ENCODE measurements at regions not wholly inside any gene's neighbourhood (a gene's known extent, or its start where the extent isn't known, plus 50 kb on each side); places are given as distances from the start of the nearest gene placed in this dataset.

- H3K36me3 ChIP-seq (ENCODE audit: control insufficient read depth in 1 of 2, insufficient read depth in 2 of 2, low read length in 2 of 2) = no peaks in the 10 kb centered on the region
- no peaks in the 10 kb centered on the region for H3K4me1 ChIP-seq (ENCODE audit: control insufficient read depth in 1 of 2, insufficient read depth in 2 of 2, low read length in 2 of 2)
- H3K4me3 ChIP-seq (ENCODE audit: low read depth in 1 of 2, low read length in 2 of 2) = no peak overlapping the region
- no peaks in the 10 kb centered on the region for H3K27me3 ChIP-seq (ENCODE audit: low read depth, low read length)
- H3K9me3 ChIP-seq (ENCODE audit: control insufficient read depth in 1 of 2, low read length in 2 of 2) = no peaks in the 10 kb centered on the region
- no peak overlapping the region for H3K27ac ChIP-seq (ENCODE audit: low read length)
Observed at GRCh38 chr11:97231231-97231630, 841.4 kb downstream of the JRKL start.

DNA sequence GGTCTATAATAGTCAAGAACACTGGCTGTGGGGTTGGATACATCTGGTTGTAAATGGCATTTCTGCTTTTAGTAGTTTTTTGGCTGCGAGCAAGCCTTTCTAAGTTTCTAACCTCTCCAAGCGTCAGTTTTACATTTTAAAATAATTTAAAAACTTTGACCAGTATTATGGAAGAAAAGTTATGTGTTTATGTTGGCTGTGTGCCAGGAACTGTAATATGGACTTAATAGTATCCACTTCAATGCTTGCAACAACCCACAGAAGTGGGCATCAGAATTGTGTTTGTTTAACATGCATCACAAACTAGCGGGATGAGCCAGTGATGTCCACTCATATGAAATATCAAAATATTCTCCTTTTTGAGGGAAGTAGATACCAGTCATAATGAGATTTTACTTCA lies 844.2 kb downstream of the JRKL start:
- H3K27me3 ChIP-seq (ENCODE audit: low read depth, low read length) = no peaks in the 10 kb centered on the region
- no peak overlapping the region for H3K4me3 ChIP-seq (ENCODE audit: low read depth in 1 of 2, low read length in 2 of 2)

GRCh38 chr11:97237151-97237550 lies 847.3 kb downstream of the JRKL start:
- Histone ChIP-seq H3K4me3 (ENCODE audit: low read depth in 1 of 2, low read length in 2 of 2) (no peak overlapping the region), H3K36me3 (ENCODE audit: control insufficient read depth in 1 of 2, insufficient read depth in 2 of 2, low read length in 2 of 2) (no peaks in the 10 kb centered on the region), H3K9me3 (ENCODE audit: control insufficient read depth in 1 of 2, low read length in 2 of 2) (no peaks in the 10 kb centered on the region), H3K27me3 (ENCODE audit: low read depth, low read length) (no peaks in the 10 kb centered on the region), H3K27ac (ENCODE audit: low read length) (no peak overlapping the region), H3K4me1 (ENCODE audit: control insufficient read depth in 1 of 2, insufficient read depth in 2 of 2, low read length in 2 of 2) (no peaks in the 10 kb centered on the region)

More for the DNA sequence above, 844.2 kb downstream of the JRKL start:
- Histone ChIP-seq H3K36me3 (ENCODE audit: control insufficient read depth in 1 of 2, insufficient read depth in 2 of 2, low read length in 2 of 2) (no peaks in the 10 kb centered on the region), H3K4me1 (ENCODE audit: control insufficient read depth in 1 of 2, insufficient read depth in 2 of 2, low read length in 2 of 2) (no peaks in the 10 kb centered on the region), H3K27ac (ENCODE audit: low read length) (no peak overlapping the region), H3K9me3 (ENCODE audit: control insufficient read depth in 1 of 2, low read length in 2 of 2) (no peaks in the 10 kb centered on the region)

GRCh38 chr11:97247601-97248000 lies 857.8 kb downstream of the JRKL start:
- H3K36me3 ChIP-seq (ENCODE audit: control insufficient read depth in 1 of 2, insufficient read depth in 2 of 2, low read length in 2 of 2) = no peaks in the 10 kb centered on the region

GRCh38 chr11:97254790-97255189 lies 865.0 kb downstream of the JRKL start:
- H3K27ac ChIP-seq (ENCODE audit: low read length) = no peak overlapping the region

More at GRCh38 chr11:97247601-97248000, 857.8 kb downstream of the JRKL start:
- Histone ChIP-seq H3K27me3 (ENCODE audit: low read depth, low read length) (no peaks in the 10 kb centered on the region), H3K4me1 (ENCODE audit: control insufficient read depth in 1 of 2, insufficient read depth in 2 of 2, low read length in 2 of 2) (no peaks in the 10 kb centered on the region), H3K9me3 (ENCODE audit: control insufficient read depth in 1 of 2, low read length in 2 of 2) (peaks cover 3 to 10% of the 10 kb centered on the region in 2 donors), H3K4me3 (ENCODE audit: low read depth in 1 of 2, low read length in 2 of 2) (no peak overlapping the region), H3K27ac (ENCODE audit: low read length) (no peak overlapping the region)

DNA sequence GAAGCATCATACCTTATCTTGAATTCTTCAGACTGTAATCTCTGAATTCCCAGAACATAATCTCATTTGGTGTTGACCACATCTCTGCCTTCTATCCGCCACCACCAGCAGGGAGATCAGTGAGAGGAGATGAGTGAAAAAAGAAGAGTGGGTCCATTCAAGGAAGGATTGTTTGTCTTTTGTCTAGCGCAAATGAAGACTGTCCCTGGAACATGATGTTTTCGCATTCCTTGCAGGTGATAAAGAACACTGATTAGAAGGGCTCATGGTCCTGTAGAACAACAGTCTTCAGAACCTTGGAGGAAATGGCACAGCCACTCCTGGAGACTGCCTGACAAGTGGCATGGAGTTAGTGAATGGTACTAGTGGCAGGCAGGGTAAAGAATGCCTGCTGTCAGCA lies 869.6 kb downstream of the JRKL start:
- no peaks in the 10 kb centered on the region for H3K9me3 ChIP-seq (ENCODE audit: control insufficient read depth in 1 of 2, low read length in 2 of 2)

More at GRCh38 chr11:97254790-97255189, 865.0 kb downstream of the JRKL start:
- Histone ChIP-seq H3K4me1 (ENCODE audit: control insufficient read depth in 1 of 2, insufficient read depth in 2 of 2, low read length in 2 of 2) (no peaks in the 10 kb centered on the region), H3K27me3 (ENCODE audit: low read depth, low read length) (no peaks in the 10 kb centered on the region), H3K36me3 (ENCODE audit: control insufficient read depth in 1 of 2, insufficient read depth in 2 of 2, low read length in 2 of 2) (no peaks in the 10 kb centered on the region), H3K4me3 (ENCODE audit: low read depth in 1 of 2, low read length in 2 of 2) (no peak overlapping the region), H3K9me3 (ENCODE audit: control insufficient read depth in 1 of 2, low read length in 2 of 2) (no peaks in the 10 kb centered on the region)

GRCh38 chr11:97259884-97260283 lies 870.1 kb downstream of the JRKL start:
- no peaks in the 10 kb centered on the region for H3K4me1 ChIP-seq (ENCODE audit: control insufficient read depth in 1 of 2, insufficient read depth in 2 of 2, low read length in 2 of 2)
- H3K9me3 ChIP-seq (ENCODE audit: control insufficient read depth in 1 of 2, low read length in 2 of 2) = no peaks in the 10 kb centered on the region

More for the DNA sequence above, 869.6 kb downstream of the JRKL start:
- H3K4me1 ChIP-seq (ENCODE audit: control insufficient read depth in 1 of 2, insufficient read depth in 2 of 2, low read length in 2 of 2) = no peaks in the 10 kb centered on the region
- no peaks in the 10 kb centered on the region for H3K27me3 ChIP-seq (ENCODE audit: low read depth, low read length)
- H3K36me3 ChIP-seq (ENCODE audit: control insufficient read depth in 1 of 2, insufficient read depth in 2 of 2, low read length in 2 of 2) = no peaks in the 10 kb centered on the region
- H3K4me3 ChIP-seq (ENCODE audit: low read depth in 1 of 2, low read length in 2 of 2) = no peak overlapping the region
- no peak overlapping the region for H3K27ac ChIP-seq (ENCODE audit: low read length)

GRCh38 chr11:97263183-97263858 lies 873.5 kb downstream of the JRKL start:
- no peaks in the 10 kb centered on the region for H3K27me3 ChIP-seq (ENCODE audit: low read depth, low read length)
- H3K4me1 ChIP-seq (ENCODE audit: control insufficient read depth in 1 of 2, insufficient read depth in 2 of 2, low read length in 2 of 2) = no peaks in the 10 kb centered on the region
- no peaks in the 10 kb centered on the region for H3K9me3 ChIP-seq (ENCODE audit: control insufficient read depth in 1 of 2, low read length in 2 of 2)
- no peaks in the 10 kb centered on the region for H3K36me3 ChIP-seq (ENCODE audit: control insufficient read depth in 1 of 2, insufficient read depth in 2 of 2, low read length in 2 of 2)
- H3K4me3 ChIP-seq (ENCODE audit: low read depth in 1 of 2, low read length in 2 of 2) = no peak overlapping the region
- H3K27ac ChIP-seq (ENCODE audit: low read length) = no peak overlapping the region

More at GRCh38 chr11:97259884-97260283, 870.1 kb downstream of the JRKL start:
- no peak overlapping the region for H3K27ac ChIP-seq (ENCODE audit: low read length)
- no peaks in the 10 kb centered on the region for H3K36me3 ChIP-seq (ENCODE audit: control insufficient read depth in 1 of 2, insufficient read depth in 2 of 2, low read length in 2 of 2)
- no peak overlapping the region for H3K4me3 ChIP-seq (ENCODE audit: low read depth in 1 of 2, low read length in 2 of 2)
- no peaks in the 10 kb centered on the region for H3K27me3 ChIP-seq (ENCODE audit: low read depth, low read length)

DNA sequence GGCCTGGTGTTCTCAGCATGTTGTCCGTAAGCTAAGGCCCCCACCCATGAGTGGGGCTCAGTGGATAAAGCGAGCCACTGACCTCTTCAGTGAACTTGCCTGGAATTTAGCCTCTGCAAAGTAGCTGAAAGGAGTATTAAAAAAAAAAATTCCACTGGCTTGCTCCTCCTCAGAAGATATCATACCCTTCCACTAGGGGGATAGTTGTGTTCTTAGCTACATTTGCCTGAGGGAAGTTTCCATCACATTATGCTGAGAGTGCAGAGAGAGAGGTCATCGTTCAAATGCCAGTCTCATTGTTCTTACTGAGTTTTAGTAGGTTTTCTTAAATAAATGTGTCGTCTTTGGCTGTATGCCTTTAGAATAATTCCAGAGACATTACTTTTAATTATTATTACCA lies 879.7 kb downstream of the JRKL start:
- H3K27me3 ChIP-seq (ENCODE audit: low read depth, low read length) = no peaks in the 10 kb centered on the region
- no peaks in the 10 kb centered on the region for H3K4me1 ChIP-seq (ENCODE audit: control insufficient read depth in 1 of 2, insufficient read depth in 2 of 2, low read length in 2 of 2)
- H3K27ac ChIP-seq (ENCODE audit: low read length) = no peak overlapping the region
- no peak overlapping the region for H3K4me3 ChIP-seq (ENCODE audit: low read depth in 1 of 2, low read length in 2 of 2)
- no peaks in the 10 kb centered on the region for H3K36me3 ChIP-seq (ENCODE audit: control insufficient read depth in 1 of 2, insufficient read depth in 2 of 2, low read length in 2 of 2)
- peaks cover 0 to 10% of the 10 kb centered on the region in 2 donors for H3K9me3 ChIP-seq (ENCODE audit: control insufficient read depth in 1 of 2, low read length in 2 of 2)

DNA sequence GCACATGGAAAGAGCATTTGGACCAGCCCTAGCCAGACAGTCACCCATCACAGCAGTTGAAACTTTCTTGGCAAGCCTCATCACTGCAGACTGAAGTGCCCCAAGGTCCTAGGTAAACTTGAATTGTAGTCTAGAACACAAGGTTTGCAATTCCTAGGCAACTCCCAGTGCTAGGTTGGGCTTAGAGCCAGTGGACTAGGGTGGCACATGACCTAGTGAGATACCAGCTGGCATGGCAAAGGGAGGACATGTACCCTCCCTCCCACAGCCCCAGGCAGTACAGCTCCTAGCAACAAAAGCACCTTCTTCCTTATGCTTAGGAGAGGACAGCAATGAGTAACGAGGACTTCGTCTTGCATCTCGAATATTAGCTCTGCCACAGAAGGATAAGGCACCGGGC lies 889.5 kb downstream of the JRKL start:
- H3K4me1 ChIP-seq (ENCODE audit: control insufficient read depth in 1 of 2, insufficient read depth in 2 of 2, low read length in 2 of 2) = no peaks in the 10 kb centered on the region
- no peak overlapping the region for H3K27ac ChIP-seq (ENCODE audit: low read length)
- no peak overlapping the region for H3K4me3 ChIP-seq (ENCODE audit: low read depth in 1 of 2, low read length in 2 of 2)
- H3K27me3 ChIP-seq (ENCODE audit: low read depth, low read length) = no peaks in the 10 kb centered on the region
- no peaks in the 10 kb centered on the region for H3K36me3 ChIP-seq (ENCODE audit: control insufficient read depth in 1 of 2, insufficient read depth in 2 of 2, low read length in 2 of 2)
- H3K9me3 ChIP-seq (ENCODE audit: control insufficient read depth in 1 of 2, low read length in 2 of 2) = peaks cover 0 to 6% of the 10 kb centered on the region in 2 donors

GRCh38 chr11:97280347-97280746 lies 890.5 kb downstream of the JRKL start:
- no peaks in the 10 kb centered on the region for H3K36me3 ChIP-seq (ENCODE audit: control insufficient read depth in 1 of 2, insufficient read depth in 2 of 2, low read length in 2 of 2)
- H3K4me1 ChIP-seq (ENCODE audit: control insufficient read depth in 1 of 2, insufficient read depth in 2 of 2, low read length in 2 of 2) = no peaks in the 10 kb centered on the region
- H3K27me3 ChIP-seq (ENCODE audit: low read depth, low read length) = no peaks in the 10 kb centered on the region
- no peak overlapping the region for H3K4me3 ChIP-seq (ENCODE audit: low read depth in 1 of 2, low read length in 2 of 2)
- H3K9me3 ChIP-seq (ENCODE audit: control insufficient read depth in 1 of 2, low read length in 2 of 2) = no peaks in the 10 kb centered on the region
- H3K27ac ChIP-seq (ENCODE audit: low read length) = no peak overlapping the region

GRCh38 chr11:97289823-97290222 lies 900.0 kb downstream of the JRKL start:
- H3K27ac ChIP-seq (ENCODE audit: low read length) = no peak overlapping the region
- no peaks in the 10 kb centered on the region for H3K36me3 ChIP-seq (ENCODE audit: control insufficient read depth in 1 of 2, insufficient read depth in 2 of 2, low read length in 2 of 2)
- H3K4me1 ChIP-seq (ENCODE audit: control insufficient read depth in 1 of 2, insufficient read depth in 2 of 2, low read length in 2 of 2) = no peaks in the 10 kb centered on the region
- no peaks in the 10 kb centered on the region for H3K27me3 ChIP-seq (ENCODE audit: low read depth, low read length)
- H3K4me3 ChIP-seq (ENCODE audit: low read depth in 1 of 2, low read length in 2 of 2) = no peak overlapping the region
- no peaks in the 10 kb centered on the region for H3K9me3 ChIP-seq (ENCODE audit: control insufficient read depth in 1 of 2, low read length in 2 of 2)

All from muscle layer of duodenum (tissue), 2 donors.